Activated naive CD8-positive, alpha-beta T cell treated with anti-CD3 and anti-CD28 coated beads, Interleukin-2, amount 10 ng/mL, durations not matched to agents 7 days and 5 days (primary cell): ENCODE measurements at regions not wholly inside any gene's neighbourhood (a gene's known extent, or its start where the extent isn't known, plus 50 kb on each side); places are given as distances from the start of the nearest gene placed in this dataset.
"Not testable (repeated sequence)": the region's sequence is repeated elsewhere in the genome, so short reads cannot be mapped to it uniquely, and the experiment has no call there.

Source experiments
- ATAC-seq: fragments of 150-1000 bp; cut with Tn5 transposase; one replicate; pipeline ENCODE4 v1.10.0; 2021; ENCODE audit warnings: low read depth, moderate library complexity
- POLR2A ChIA-PET: fragments of 350-600 bp; sonication (Branson Sonifier 250); formaldehyde crosslinking; loops from one replicate; lab custom pipeline; 2021; ENCODE audit warnings: antibody characterized with exemption; lab: Charles Lee
- DNase-seq: peaks from one replicate; pipeline ENCODE4 v3.0.0; 2021
- H3K27ac Mint-ChIP-seq: one replicate; pipeline ENCODE4 v1.8.0; 2022; ENCODE audit warnings: mild to moderate bottlenecking, mixed read lengths
- H3K27me3 Mint-ChIP-seq: one replicate; pipeline ENCODE4 v1.8.0; 2022; ENCODE audit warnings: mild to moderate bottlenecking, moderate library complexity, mixed read lengths
- H3K36me3 Mint-ChIP-seq: one replicate; pipeline ENCODE4 v1.8.0; 2021; ENCODE audit warnings: mild to moderate bottlenecking, mixed read lengths
- H3K4me1 Mint-ChIP-seq: one replicate; pipeline ENCODE4 v1.8.0; 2021; ENCODE audit warnings: mixed read lengths
- H3K4me3 Mint-ChIP-seq: one replicate; pipeline ENCODE4 v1.8.0; 2022; ENCODE audit warnings: mild to moderate bottlenecking, moderate library complexity, mixed read lengths
- H3K9me3 Mint-ChIP-seq: one replicate; pipeline ENCODE4 v1.8.0; 2021; ENCODE audit warnings: mixed read lengths

DNA sequence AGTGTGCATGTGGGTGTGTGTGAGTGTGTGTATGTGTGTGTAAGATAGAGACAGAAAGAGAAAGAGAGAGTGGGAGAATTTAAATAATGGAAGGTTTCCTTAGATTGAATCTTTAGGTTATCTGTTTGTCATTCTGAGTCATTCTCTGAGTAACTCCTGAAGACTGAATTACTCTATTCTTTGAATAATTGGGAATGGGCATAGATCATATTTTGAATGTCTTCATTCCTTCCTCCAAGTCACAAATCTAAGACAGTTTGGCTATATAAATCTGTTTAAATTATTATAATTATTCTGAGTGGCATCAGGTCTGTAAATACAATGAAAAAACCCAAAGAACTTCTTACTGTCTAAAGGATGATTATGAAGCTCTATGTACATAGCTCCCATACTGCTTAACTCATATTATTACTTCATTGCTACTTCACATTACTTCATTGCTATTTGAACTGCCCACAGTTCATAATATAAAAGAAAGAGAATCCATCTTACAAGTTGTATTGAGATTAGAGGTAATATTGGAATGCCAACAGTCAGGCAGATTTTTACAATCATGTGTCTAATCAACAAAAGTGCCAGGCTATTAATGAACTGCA, 346.6 kb upstream of the CCDC179 start:
- Mint-ChIP-seq H3K36me3 (no peaks in the 10 kb centered on the region), H3K27ac (no peak overlapping the region), H3K4me3 (no peak overlapping the region), H3K27me3 (no peaks in the 10 kb centered on the region), H3K9me3 (peaks cover under 1% of the 10 kb centered on the region), H3K4me1 (no peaks in the 10 kb centered on the region)
- no peak for DNase-seq
- POLR2A ChIA-PET: no interaction called here
- no peak for ATAC-seq

DNA sequence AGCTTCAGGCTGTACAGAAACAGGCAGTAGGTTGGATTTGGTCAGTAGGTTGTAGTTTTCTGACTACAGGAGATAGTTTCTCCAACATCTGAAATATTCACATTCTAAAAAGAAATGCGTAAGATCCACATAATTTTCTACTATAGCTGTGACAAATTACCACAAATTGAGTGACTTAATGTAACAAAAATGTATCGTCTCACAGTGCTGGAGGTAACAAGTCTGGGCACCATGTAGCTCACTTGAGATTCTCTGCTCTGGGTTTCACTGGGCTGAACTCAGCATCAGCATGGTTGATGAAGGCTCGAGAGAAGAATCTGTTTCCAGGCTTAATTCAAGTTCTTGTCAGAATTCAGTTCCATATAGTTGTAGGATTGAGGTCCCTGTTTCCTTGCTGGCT, 350.9 kb upstream of the CCDC179 start:
- no peak overlapping the region for H3K27ac Mint-ChIP-seq
- H3K9me3 Mint-ChIP-seq: peaks cover 2% of the 10 kb centered on the region
- no peaks in the 10 kb centered on the region for H3K36me3 Mint-ChIP-seq
- no peak overlapping the region for H3K4me3 Mint-ChIP-seq
- POLR2A ChIA-PET: no interaction called here
- H3K27me3 Mint-ChIP-seq: no peaks in the 10 kb centered on the region
- no peak for ATAC-seq
- no peaks in the 10 kb centered on the region for H3K4me1 Mint-ChIP-seq
- no peak for DNase-seq

DNA sequence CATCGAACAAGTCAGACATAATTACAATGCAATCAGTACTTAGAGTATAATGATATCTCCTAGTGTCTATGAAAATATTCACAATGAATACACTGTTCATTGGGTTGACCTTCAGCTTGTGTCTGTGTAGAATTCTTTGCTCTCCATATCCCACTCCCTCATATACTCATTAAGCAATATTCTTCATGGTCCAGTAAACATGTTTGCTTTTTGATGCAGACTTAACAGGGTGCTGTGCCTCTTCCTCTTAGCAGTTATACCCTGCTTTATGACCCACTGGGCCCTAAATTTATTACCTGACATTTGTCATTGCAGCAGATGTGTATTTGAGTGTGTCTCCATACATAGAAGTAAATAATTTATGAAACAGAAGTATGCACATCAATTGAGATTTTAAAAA, 352.5 kb upstream of the CCDC179 start:
- DNase-seq (no peak), ATAC-seq (no peak)
- no peaks in the 10 kb centered on the region for H3K27me3 Mint-ChIP-seq
- peaks cover 7% of the 10 kb centered on the region for H3K9me3 Mint-ChIP-seq
- H3K36me3 Mint-ChIP-seq: no peaks in the 10 kb centered on the region
- POLR2A ChIA-PET: no interaction called here
- no peaks in the 10 kb centered on the region for H3K4me1 Mint-ChIP-seq
- no peak overlapping the region for H3K4me3 Mint-ChIP-seq
- H3K27ac Mint-ChIP-seq: no peak overlapping the region

DNA sequence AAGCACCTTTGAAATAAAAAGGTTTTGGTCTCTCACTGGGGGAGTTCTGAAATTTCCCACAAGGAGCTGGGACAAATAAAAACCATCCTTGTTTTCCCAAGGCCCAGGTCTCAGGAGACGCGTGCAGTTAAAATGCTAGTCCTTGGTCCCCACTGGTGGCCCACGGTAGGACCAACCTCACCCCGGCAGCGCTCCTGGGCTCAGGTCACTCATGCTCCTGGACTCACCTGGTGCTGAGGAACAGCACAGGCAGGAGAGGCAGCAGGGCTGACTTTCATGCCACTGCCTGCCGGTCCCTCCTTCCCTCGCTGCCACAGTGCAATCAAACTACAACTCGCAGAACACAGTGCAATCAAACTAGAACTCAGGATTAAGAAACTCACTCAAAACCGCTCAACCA, 356.8 kb upstream of the CCDC179 start:
- ATAC-seq (no peak), DNase-seq (no peak)
- Mint-ChIP-seq H3K36me3 (no peaks in the 10 kb centered on the region), H3K9me3 (peaks cover 13% of the 10 kb centered on the region), H3K4me3 (no peak overlapping the region), H3K27ac (no peak overlapping the region), H3K4me1 (no peaks in the 10 kb centered on the region), H3K27me3 (no peaks in the 10 kb centered on the region)
- POLR2A ChIA-PET: no interaction called here

DNA sequence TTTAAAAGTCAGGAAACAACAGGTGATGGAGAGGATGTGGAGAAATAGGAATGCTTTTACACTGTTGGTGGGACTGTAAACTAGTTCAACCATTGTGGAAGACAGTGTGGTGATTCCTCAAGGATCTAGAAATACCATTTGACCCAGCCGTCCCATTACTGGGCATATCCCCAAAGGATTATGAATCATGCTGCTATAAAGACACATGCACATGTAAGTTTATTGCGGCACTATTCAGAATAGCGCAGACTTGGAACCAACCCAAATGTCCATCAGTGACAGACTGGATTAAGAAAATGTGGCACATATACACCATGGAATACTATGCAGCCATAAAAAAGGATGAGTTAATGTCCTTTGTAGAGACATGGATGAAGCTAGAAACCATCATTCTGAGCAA, 359.8 kb upstream of the CCDC179 start:
- POLR2A ChIA-PET, ATAC-seq: not testable (repeated sequence)
- H3K9me3 Mint-ChIP-seq: peaks cover 15% of the 10 kb centered on the region

DNA sequence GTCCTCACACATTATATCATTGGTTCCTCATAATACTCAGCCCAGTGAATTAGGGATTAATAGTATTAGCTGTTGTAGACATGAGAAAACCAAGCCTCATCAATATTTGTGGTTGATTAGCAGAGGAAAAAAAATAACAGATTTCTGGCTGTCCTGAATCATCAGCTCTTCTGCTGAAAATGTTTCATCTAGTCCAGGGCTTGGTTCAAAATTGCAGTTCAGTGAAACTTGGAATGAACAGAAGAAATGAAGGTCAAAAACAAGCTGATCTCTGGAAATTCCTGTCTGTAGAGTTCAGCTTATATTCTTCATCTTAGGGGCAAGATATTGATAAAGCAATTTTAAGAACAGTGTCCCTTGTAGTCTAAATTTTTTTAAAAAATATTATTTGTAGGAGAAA, 361.1 kb upstream of the CCDC179 start:
- H3K9me3 Mint-ChIP-seq: peaks cover 13% of the 10 kb centered on the region
- H3K27ac Mint-ChIP-seq: no peak overlapping the region
- DNase-seq: no peak
- H3K4me3 Mint-ChIP-seq: no peak overlapping the region
- POLR2A ChIA-PET: no interaction called here
- no peaks in the 10 kb centered on the region for H3K27me3 Mint-ChIP-seq
- ATAC-seq: no peak
- no peaks in the 10 kb centered on the region for H3K36me3 Mint-ChIP-seq
- H3K4me1 Mint-ChIP-seq: no peaks in the 10 kb centered on the region

More for the DNA sequence above, 359.8 kb upstream of the CCDC179 start:
- DNase-seq, H3K4me3 Mint-ChIP-seq, H3K4me1 Mint-ChIP-seq, H3K36me3 Mint-ChIP-seq, H3K27ac Mint-ChIP-seq, H3K27me3 Mint-ChIP-seq: not testable (repeated sequence)

DNA sequence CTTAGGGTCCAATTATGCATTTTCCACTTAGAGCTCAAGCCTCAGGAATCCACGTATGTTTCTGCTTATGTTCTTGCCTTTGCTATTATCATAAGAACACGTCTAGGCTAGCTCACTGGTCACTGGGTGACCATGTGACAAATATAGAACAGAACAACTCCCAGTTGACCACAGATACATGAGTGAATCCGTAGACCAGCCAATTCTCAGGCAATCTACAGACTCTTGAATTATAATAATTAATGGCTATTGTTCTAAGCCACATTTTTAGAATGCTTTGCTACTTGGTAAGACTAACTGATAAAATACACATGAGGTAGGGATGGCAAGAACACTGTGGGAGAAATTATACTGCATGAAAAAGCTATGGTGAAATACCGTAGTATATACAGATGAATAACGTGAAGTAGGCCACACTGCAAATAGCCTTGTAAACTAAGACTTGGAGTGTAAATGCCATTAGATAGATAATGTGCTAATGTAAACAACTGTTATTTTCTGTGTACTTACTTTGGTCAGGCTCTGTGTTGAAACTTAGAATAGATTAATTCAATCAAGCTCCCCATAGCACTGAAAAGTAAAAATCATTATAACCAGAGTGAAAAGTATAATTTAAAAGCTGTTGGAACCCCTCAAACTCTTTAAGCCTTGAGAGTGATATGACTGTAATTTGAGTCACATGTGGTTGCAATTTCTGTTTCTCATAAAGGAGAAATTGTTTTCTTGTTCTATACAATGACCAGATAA, 366.2 kb upstream of the CCDC179 start:
- no peaks in the 10 kb centered on the region for H3K27me3 Mint-ChIP-seq

DNA sequence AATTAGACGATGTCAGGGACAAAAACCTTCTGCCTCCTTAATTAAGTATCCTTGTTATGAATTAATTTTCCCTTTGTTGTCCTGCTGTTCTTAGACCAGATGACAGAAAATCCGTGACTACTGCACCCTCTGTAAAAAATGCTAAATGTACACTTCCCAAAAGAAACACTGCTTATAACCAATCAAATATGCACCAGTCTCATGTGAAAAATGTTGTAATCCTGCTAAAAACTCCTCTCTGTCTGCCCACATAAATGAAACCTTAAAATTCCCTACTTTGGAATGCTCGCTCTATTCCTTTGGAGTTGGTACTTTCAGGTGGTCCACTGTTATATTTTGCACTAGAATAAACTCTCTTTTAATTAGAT, 366.8 kb upstream of the CCDC179 start:
- no peak for ATAC-seq
- POLR2A ChIA-PET: no interaction called here
- H3K27me3 Mint-ChIP-seq: no peaks in the 10 kb centered on the region
- H3K4me1 Mint-ChIP-seq: no peaks in the 10 kb centered on the region
- peaks cover 2% of the 10 kb centered on the region for H3K9me3 Mint-ChIP-seq
- no peak overlapping the region for H3K4me3 Mint-ChIP-seq
- H3K27ac Mint-ChIP-seq: no peak overlapping the region
- DNase-seq: no peak
- H3K36me3 Mint-ChIP-seq: no peaks in the 10 kb centered on the region

More for the DNA sequence above, 366.2 kb upstream of the CCDC179 start:
- no peak for DNase-seq
- peaks cover 2% of the 10 kb centered on the region for H3K9me3 Mint-ChIP-seq
- H3K27ac Mint-ChIP-seq: no peak overlapping the region
- POLR2A ChIA-PET: no interaction called here
- H3K36me3 Mint-ChIP-seq: no peaks in the 10 kb centered on the region
- ATAC-seq: no peak
- H3K4me1 Mint-ChIP-seq: no peaks in the 10 kb centered on the region
- no peak overlapping the region for H3K4me3 Mint-ChIP-seq

DNA sequence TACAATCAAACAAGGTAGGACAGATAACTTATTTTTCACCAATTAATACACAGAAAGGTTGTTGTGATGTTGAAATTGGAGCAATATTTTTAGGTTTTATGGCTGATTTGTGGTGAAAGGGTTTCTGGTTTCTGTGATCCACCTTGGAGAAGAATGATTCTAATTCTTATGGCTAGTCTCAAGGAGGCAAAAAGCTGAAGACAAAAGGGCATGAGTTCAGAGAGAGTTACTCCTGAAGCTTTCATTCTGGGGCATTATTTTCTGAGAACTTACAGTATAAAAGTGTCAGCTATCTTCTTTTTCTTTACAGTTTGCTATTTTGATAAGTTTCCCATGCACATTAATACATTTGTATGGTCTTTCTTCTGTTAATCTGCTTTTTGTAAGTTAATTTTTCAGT, 372.4 kb upstream of the CCDC179 start:
- Mint-ChIP-seq H3K27ac (no peak overlapping the region), H3K27me3 (no peaks in the 10 kb centered on the region), H3K4me3 (no peak overlapping the region), H3K9me3 (no peaks in the 10 kb centered on the region), H3K36me3 (no peaks in the 10 kb centered on the region), H3K4me1 (no peaks in the 10 kb centered on the region)
- POLR2A ChIA-PET: no interaction called here
- DNase-seq (no peak), ATAC-seq (no peak)

DNA sequence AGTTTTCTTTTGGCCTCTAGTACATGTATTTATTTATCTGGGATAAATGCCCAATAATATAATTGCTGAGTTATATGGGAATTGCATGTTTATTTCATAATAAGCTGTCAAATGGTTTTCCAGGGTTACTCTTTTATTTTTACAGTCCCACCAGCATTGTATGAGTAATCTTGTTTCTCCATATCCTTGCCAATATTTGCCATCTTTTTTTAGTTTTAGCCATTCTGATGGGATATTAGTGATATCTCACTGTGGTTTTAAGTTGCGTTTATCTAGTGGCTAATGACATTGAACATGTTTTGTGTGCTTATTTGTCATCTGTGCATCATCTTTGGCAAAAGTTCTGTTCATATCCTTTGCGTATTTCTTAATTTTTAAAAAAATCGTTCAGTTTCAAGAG, 372.8 kb upstream of the CCDC179 start:
- Mint-ChIP-seq H3K36me3 (no peaks in the 10 kb centered on the region), H3K9me3 (no peaks in the 10 kb centered on the region), H3K4me1 (no peaks in the 10 kb centered on the region), H3K27me3 (no peaks in the 10 kb centered on the region), H3K4me3 (no peak overlapping the region), H3K27ac (no peak overlapping the region)
- ATAC-seq (no peak), DNase-seq (no peak)
- POLR2A ChIA-PET: no interaction called here

DNA sequence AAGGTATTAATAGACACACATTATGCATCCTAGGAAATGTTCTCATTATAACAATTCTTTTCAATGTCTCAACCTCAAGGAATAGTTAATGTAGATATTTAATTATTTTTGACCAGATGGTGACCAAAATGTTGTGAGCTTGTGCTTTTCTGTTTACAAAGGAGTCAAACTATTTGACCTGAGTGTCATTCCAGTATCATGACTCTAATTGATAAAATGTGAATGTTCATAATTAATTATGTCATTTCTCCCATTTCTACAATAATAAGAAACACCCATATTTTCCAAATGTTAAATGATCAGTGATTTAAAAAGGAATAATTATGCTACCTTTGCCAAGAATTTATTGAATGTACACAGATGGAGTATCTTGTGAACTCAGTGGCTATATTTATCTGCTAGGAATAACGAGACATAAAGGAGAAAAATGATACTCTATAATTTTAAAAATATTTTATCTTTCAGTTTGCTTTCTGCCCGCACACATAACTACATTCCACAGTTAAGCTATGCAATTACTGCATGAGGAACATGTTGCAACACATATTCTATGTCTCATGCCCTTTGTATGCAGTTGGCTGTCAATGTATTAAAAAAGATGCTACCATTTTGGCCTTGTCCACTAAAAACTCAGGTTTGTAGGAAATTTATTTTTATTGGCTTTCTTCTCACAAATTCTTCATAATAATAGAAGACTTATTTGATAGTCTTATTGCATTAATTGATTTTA, 376.7 kb upstream of the CCDC179 start:
- Mint-ChIP-seq H3K4me3 (no peak overlapping the region), H3K9me3 (no peaks in the 10 kb centered on the region), H3K27me3 (no peaks in the 10 kb centered on the region), H3K27ac (no peak overlapping the region), H3K36me3 (no peaks in the 10 kb centered on the region), H3K4me1 (no peaks in the 10 kb centered on the region)
- POLR2A ChIA-PET: no interaction called here
- no peak for ATAC-seq
- no peak for DNase-seq

DNA sequence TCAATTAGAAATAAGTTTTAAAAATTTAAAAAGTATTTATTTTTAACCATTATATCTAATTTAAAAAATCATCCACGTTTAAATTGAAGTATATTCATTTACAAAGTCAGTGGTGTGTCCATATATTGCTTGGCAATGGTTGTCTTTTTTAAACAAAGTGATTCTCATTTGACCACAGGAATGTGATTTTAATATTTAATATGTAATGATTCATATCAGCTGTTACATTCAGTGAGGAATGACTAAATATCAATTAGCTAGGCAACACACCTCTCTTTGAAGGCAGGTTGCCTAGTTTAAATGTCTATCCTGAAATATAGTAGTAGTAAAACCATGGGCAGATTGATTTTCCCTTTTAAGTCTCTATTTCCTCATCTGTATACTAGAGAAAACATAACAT, 392.2 kb upstream of the CCDC179 start:
- Mint-ChIP-seq H3K4me1 (no peaks in the 10 kb centered on the region), H3K36me3 (no peaks in the 10 kb centered on the region), H3K27ac (no peak overlapping the region), H3K9me3 (no peaks in the 10 kb centered on the region), H3K27me3 (no peaks in the 10 kb centered on the region), H3K4me3 (no peak overlapping the region)
- POLR2A ChIA-PET: no interaction called here
- ATAC-seq: no peak
- no peak for DNase-seq

DNA sequence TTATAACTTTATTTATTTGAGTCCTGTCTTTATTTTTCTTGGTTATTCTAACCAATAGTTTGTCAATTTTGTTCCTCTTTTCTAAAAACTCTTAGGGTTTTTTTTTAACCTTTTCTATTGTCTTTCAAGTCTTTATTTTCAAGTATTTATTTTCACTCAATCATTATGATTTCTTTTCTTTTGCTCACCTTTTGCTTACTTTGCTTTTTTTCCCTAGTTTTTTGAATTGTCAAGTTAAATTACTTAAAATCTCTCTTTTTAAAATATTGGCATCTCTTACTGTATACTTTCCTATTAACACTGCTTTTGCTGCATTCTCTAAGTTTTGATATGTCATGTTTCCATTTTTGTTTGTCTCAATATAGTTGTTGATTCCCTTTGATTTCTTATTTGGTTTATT, 396.8 kb upstream of the CCDC179 start:
- Mint-ChIP-seq H3K36me3 (no peaks in the 10 kb centered on the region), H3K4me3 (no peak overlapping the region), H3K27me3 (no peaks in the 10 kb centered on the region), H3K4me1 (no peaks in the 10 kb centered on the region), H3K27ac (no peak overlapping the region), H3K9me3 (peaks cover 1% of the 10 kb centered on the region)
- POLR2A ChIA-PET: no interaction called here
- DNase-seq (no peak), ATAC-seq (no peak)

DNA sequence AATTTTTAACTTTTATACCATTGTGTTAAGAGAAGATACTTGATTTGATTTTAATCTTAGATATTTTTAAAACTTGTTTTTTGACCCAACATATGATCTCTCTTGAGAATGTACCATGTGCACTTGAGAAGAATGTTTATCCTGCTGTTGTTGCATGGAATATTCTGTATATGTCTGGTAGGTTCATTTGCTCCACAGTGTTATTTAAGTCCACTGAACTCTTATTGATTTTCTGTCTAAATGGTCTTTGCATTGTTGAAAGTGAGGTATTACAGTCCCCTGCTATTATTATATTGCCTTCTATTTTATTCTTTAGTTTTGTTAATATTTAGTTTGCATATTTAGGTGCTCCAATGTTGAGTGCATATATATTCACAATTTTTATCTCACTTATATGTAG, 397.3 kb upstream of the CCDC179 start:
- no peak overlapping the region for H3K4me3 Mint-ChIP-seq
- H3K4me1 Mint-ChIP-seq: no peaks in the 10 kb centered on the region
- DNase-seq: no peak
- H3K27me3 Mint-ChIP-seq: no peaks in the 10 kb centered on the region
- POLR2A ChIA-PET: no interaction called here
- no peaks in the 10 kb centered on the region for H3K36me3 Mint-ChIP-seq
- H3K9me3 Mint-ChIP-seq: peaks cover 1% of the 10 kb centered on the region
- no peak for ATAC-seq
- H3K27ac Mint-ChIP-seq: no peak overlapping the region
